HFF-Myc (cell line): ENCODE measurements at regions not wholly inside any gene's neighbourhood (a gene's known extent, or its start where the extent isn't known, plus 50 kb on each side); places are given as distances from the start of the nearest gene placed in this dataset.

Experiments used
- DNase-seq: peaks from one replicate; pipeline ENCODE4 v3.0.0-alpha.2; 2011; ENCODE audit warnings: low read depth; ENCODE audit errors: extremely low read depth
- H3K4me3 ChIP-seq: replicated peaks from 2 replicates; pipeline ENCODE4 v1.5.1; 2011; ENCODE audit warnings: low read depth, mild to moderate bottlenecking, control low read depth, low read length
- TF ChIP-seq, protein P1 (sequence below): IDR thresholded peaks from 2 replicates; pipeline ENCODE4 v1.5.1; 2012; ENCODE audit warnings: mild to moderate bottlenecking, low read depth, low read length, control low read depth; ENCODE audit errors: missing control alignments

GRCh38 chr14:98935921-98936320 is 336.1 kb downstream of the BCL11B start:
- no peak overlapping the region for H3K4me3 ChIP-seq
- TF ChIP-seq, protein P1, sequence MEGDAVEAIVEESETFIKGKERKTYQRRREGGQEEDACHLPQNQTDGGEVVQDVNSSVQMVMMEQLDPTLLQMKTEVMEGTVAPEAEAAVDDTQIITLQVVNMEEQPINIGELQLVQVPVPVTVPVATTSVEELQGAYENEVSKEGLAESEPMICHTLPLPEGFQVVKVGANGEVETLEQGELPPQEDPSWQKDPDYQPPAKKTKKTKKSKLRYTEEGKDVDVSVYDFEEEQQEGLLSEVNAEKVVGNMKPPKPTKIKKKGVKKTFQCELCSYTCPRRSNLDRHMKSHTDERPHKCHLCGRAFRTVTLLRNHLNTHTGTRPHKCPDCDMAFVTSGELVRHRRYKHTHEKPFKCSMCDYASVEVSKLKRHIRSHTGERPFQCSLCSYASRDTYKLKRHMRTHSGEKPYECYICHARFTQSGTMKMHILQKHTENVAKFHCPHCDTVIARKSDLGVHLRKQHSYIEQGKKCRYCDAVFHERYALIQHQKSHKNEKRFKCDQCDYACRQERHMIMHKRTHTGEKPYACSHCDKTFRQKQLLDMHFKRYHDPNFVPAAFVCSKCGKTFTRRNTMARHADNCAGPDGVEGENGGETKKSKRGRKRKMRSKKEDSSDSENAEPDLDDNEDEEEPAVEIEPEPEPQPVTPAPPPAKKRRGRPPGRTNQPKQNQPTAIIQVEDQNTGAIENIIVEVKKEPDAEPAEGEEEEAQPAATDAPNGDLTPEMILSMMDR = no peak

GRCh38 chr14:98937021-98937420 is 335.0 kb downstream of the BCL11B start:
- no peak for DNase-seq
- no peak overlapping the region for H3K4me3 ChIP-seq

More at GRCh38 chr14:98935921-98936320, 336.1 kb downstream of the BCL11B start:
- no peak for DNase-seq

DNA sequence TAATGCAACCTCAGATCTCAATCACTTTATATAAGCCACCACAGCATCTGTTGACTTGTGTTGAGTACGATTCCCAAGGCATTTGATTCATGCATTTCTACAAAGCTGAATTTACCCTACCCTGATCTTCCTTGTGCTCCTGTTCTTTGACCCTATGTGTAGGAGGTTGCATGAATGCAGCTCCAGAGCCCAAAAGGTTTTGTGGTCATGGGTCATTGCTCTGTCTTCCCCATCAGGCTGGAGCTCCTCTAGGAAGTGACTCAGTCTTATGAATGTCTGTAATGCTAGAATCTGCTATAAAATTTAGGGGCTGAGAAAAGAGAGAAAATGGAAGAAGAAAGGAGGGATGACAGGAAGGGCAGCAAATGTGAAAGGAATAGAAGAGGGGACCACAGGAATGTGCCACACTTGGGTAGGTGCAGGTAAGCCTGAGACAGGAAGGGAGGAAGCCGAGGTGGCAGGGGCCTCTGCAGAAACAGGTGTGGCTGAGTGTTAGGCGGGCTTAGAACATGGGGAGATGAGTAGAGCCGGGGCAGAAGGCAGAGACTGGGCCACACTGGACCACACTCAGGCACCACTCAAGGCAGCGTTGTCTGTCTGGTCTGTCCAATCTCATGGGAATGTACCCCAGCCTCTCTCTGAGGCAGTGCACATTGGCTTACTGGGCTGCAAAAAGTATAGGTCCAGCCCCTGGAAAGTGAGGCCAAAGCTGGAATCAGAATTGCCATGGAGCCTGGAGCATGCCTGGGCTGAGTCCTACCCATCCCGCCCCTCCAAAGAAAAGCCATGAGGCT is 334.1 kb downstream of the BCL11B start:
- H3K4me3 ChIP-seq = no peak overlapping the region
- TF ChIP-seq, protein P1 = no peak
- no peak for DNase-seq

More at GRCh38 chr14:98937021-98937420, 335.0 kb downstream of the BCL11B start:
- TF ChIP-seq, protein P1 = no peak

DNA sequence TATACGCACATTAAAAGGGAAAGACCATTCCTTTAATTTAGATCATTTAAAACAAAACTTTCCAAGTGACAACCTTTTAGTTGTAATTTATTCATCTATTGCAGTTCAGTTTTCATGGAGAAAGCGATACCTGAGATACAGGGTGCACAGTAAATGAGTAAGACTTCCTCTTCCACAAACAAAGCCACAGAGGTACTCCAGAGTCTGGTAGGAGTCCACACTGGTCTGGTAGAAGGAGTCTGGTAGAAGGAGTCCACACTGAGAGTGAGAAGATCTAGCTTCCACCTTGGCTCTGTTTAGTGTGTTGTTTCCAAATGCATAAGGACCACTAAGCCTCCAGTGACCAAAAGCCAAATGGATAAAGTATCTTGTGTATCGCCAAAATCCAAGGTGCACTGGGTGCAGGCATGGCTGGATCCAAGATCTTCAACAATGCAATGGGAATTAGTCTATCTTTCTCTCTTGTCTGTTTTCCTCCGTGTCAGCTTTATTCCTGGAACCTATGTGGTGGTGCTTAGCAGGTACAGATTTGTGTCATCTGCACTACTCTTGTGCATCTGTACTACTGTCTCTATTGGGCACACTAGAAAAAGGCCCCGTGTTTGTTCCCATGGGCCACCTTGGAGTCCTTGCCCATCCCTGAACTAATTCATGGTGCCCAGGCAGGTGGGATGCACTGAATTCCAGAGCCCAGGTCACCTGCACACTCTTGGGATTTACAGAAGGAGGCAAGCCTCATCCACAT is 331.1 kb downstream of the BCL11B start:
- DNase-seq = no peak
- no peak overlapping the region for H3K4me3 ChIP-seq
- TF ChIP-seq, protein P1 = no peak

DNA sequence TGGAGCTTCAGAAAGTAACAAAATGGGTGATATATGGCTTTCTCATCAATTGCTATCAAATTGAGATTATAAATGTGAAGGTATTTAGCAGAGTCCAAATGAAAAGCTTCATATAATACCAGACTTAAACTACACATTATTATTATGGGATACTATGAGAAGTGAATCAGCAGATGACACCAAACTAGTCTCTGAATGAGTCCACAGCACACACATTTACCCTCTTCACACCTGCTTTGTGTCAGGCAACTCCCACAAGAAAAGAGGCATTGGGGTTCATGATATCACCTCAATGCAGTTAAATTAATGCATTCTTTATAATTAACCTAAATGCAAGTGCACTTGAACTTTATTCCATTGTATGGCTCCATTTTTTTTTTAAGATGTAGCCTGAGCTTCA is 330.5 kb downstream of the BCL11B start:
- H3K4me3 ChIP-seq = no peak overlapping the region
- TF ChIP-seq, protein P1 = no peak

DNA sequence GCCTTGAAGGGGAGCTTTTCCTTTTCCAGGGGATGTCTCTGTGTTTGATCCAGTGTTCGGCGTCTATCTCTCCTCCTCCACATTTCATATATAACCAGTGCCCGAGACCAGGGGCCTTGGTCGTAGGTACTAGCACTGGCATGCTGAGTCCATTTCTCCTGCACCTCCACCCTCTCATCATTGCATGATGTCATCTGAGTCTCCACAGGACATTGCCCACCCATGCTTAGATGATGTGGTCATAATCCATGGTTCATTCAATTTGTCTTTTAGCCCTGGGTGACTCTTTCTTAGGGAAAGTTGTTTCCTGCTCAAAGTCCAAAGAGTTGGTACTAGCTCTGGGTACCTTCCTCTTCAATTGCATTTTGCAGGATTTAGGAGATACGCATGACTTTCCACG is 328.1 kb downstream of the BCL11B start:
- no peak for DNase-seq
- H3K4me3 ChIP-seq = no peak overlapping the region
- TF ChIP-seq, protein P1 = no peak

More for the DNA sequence above, 330.5 kb downstream of the BCL11B start:
- DNase-seq = no peak
